SW480 (cell line): ENCODE measurements at regions not wholly inside any gene's neighbourhood (a gene's known extent, or its start where the extent isn't known, plus 50 kb on each side); places are given as distances from the start of the nearest gene placed in this dataset.
"Not testable (repeated sequence)": the region's sequence is repeated elsewhere in the genome, so short reads cannot be mapped to it uniquely, and the experiment has no call there.

Experiments used
- DNase-seq: peaks from one replicate; pipeline ENCODE4 v3.0.0-alpha.2; 2016; ENCODE audit warnings: low spot score

GRCh38 chr11:92607969-92608722 lies 361.3 kb upstream of the MTNR1B start:
- DNase-seq: no peak

DNA sequence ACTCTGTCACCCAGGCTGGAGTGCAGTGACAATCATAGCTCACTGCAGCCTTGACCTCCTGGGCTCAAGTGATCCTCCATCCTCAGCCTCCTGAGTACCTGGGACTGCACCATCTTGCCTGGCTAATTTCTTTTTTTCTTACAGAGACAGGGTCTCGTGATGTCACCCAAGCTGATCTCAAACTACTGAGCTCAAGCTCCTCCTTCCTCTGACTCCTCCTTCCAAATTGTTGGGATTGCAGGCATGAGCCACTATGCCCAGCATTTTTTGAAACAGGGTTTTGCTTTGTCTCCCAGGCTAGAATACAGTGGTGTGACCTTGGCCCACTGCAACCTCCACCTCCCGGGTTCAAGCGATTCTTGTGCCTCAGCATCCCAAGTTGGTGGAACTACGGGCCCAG lies 358.3 kb upstream of the MTNR1B start:
- DNase-seq: no peak

- DNase-seq: not testable (repeated sequence)
These were observed 351.4 kb upstream of the MTNR1B start for GRCh38 chr11:92618020-92618419.

GRCh38 chr11:92623055-92623454 lies 346.4 kb upstream of the MTNR1B start:
- no peak for DNase-seq

- DNase-seq: no peak
These were observed 343.6 kb upstream of the MTNR1B start for GRCh38 chr11:92625894-92626293.

DNA sequence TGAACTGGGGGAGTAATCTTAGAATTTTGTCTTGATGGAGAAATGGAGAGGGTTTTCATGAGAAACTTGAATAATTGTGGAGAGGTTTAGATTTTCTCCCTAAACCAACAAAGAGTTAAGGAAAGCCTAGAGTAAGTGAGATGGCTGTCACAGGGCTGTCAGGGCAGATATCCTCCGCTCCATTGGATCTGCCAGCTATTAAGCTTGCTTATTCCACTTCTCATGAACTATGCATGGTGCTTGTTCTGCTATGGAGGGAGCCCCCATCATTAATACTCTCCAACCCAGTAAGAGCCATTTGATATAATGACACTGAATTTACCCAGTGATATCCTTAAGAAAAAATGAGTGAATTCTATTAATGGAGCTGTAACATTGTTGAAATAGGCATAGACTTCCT lies 342.8 kb upstream of the MTNR1B start:
- no peak for DNase-seq

DNA sequence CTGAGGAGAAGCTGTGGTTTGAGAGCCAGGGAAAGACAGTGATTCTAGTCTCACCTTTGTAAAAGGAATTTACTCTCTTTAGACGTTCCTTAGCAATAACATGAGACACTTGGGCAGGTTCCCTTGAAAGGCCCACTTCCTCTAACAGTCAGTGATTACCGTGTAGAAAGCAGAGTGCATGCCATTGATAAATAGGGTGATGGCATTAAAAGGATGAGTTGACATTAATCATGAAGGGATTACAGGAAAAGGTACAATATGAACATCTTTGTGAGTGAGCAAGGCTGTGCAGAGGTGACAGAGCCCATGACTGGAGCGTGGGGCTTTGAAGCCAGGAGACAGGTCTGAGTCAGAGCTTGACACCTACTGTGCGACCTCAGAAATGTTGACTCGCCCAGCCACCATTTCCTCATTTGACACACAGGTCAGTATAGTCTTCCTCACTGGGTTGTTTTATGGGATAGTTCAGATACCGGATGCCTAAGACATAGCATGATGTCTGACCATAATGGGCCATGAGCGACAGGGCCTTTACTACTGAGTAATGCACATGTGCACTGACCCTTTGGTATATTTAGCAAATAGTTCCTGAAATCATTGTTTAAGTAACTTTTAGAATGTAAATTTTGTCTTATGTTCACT lies 341.7 kb upstream of the MTNR1B start:
- DNase-seq: no peak

DNA sequence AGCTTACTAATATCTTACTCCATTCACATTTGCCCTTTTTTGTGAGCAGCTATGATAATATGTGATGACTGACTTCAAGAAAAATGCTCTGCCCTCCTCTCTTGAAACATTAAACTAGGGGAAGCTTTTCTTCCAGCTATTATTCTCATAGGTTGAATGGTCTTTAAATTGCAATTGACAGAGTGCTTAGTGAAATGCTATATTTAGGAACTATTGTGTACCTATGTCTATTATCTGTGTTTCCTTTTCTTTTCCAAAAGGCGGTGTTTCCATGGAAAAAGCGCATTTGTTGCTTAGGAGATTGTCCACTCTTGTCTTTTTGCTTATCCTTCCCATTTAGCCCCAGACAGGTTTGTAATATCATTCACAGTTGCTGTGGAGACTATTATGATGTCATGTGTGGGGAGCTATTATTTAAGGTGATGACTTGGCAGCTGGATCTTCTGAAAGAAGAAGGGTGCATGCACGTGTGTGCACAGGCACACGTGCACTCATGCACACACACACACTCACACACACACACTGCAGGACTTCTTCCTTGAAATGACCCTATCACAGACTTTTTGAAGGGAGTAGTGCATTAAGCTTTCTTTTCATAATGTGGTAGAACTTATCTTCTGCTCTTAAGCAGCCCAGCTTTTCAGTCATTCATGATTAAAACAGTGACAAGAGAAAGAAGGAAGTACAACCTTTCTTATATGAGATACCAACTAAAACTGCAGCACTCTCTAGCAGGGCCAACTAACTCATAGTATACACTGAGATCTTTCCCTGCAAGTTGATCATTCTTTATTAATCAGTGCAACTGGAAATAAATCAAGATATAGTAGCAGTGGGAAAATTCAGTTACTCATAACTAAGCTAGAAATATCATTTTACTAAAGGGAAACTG lies 340.8 kb upstream of the MTNR1B start:
- no peak for DNase-seq

GRCh38 chr11:92632495-92632894 lies 337.0 kb upstream of the MTNR1B start:
- no peak for DNase-seq

GRCh38 chr11:92633820-92634219 lies 335.6 kb upstream of the MTNR1B start:
- no peak for DNase-seq

DNA sequence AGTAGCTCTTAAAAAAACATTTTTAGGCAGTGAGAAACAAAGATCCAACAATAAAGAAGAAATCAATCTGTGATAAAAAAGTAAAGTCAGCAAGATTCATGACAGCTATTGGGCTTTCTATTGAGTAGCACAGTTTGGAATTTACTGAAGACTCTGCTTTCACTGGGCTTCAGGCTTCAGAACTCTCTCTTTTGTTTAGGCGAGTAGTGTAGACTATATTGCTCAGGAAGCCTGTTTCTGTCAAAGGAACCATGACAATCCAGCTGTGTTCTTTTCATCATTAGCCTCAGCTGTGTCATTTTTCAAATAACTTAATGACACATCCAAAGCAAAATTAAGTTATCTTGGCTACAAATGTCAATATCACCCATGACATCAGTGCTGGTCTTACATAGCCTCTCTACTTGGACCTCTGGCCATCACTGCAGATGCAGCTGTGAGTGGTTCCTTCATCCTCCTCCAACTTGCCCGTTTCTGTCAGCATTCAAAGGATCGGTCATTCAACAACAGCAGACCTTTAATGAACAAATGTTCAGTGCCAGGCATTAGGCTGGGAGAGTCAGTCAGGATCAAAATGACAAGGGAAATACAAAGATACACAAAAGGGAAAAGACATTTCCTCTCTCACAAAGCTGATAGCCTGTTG lies 332.8 kb upstream of the MTNR1B start:
- DNase-seq: no peak

- no peak for DNase-seq
These were observed 330.8 kb upstream of the MTNR1B start for GRCh38 chr11:92638678-92639077.

GRCh38 chr11:92642177-92642931 lies 327.1 kb upstream of the MTNR1B start:
- DNase-seq: no peak

- DNase-seq: no peak
These were observed 325.6 kb upstream of the MTNR1B start for GRCh38 chr11:92643827-92644226.

DNA sequence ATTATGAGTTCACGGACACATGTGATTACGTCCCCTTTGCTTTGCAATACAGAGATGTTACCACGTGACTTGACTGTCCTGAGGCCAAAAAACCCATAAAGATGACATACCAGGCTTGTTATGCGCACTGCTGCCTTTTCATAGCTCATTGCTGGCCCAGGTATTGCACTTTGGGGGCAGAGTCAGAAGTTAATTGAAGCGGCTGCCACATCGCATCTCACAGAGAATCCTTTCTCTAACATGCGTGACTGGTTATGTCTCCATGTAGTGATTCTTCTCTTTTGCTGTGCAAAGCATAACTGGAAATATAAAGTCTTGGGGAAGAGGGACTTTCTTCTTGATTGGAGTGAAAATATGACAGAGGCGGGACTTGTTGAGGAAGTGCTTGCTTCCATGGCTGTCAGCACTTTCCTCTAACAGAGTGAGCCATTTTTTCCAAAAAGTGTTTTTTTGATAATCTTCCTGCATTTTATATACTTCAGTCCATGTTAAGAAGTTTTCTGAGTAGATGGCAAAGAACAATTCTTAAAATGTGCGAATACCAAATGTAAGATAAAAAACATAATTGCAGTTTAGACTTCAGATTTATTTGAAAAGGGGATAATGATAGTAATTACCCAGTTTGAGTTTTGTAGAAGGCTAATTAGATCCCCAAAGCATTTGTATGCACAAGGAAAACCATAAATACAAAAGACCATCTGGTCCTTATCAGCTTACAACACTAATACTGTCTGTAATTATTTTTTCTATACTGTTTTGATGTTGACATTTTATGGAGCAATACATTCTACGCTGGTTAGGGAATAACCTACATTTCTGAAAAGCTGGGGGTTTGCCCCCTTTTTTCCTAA lies 324.6 kb upstream of the MTNR1B start:
- no peak for DNase-seq

DNA sequence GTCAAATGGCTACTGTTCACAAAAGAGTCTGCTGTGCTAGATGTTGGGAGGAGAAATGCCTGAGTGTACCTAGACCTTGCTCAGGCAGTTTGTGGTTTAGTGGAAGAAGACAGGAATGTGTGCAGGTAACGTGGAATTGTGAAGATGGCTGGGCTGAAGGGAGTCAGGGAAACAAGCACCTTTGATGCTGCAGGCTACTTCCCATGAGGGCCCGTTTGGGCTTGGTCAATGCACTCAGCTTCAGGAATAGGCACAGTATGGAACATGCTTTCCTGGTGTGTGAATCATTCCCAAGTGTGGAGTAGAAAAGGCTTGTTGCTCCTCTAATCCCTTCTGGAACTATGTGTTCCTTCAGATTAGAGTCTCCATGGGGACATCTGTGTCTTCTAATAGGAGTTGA lies 318.3 kb upstream of the MTNR1B start:
- no peak for DNase-seq

GRCh38 chr11:92653454-92653853 lies 316.0 kb upstream of the MTNR1B start:
- DNase-seq: no peak

DNA sequence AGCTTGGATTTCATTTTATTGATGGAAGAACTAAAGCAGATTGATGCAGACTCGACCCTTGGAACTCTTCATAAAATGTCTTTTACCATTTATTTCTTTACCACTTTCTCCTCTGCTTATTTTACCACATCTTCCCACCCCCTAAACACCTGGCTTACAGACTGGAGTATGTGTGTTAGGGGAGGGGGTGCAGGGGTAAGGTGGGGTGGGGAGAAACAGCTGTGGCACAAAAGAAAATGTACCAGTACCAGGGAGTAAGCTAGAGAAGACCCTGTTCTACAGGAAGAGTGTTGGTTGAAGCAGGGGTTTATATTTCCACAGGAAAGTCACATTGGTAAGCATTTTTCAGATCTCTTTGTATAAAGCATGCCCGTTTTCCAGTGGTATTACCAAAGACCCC lies 312.7 kb upstream of the MTNR1B start:
- no peak for DNase-seq

- DNase-seq: no peak
These were observed 312.2 kb upstream of the MTNR1B start for GRCh38 chr11:92657226-92657625.

- no peak for DNase-seq
These were observed 310.7 kb upstream of the MTNR1B start for GRCh38 chr11:92658733-92659132.

GRCh38 chr11:92659793-92660192 lies 309.7 kb upstream of the MTNR1B start:
- no peak for DNase-seq
